ENCODE measurements at regions not wholly inside any gene's neighbourhood (a gene's known extent, or its start where the extent isn't known, plus 50 kb on each side); places are given as distances from the start of the nearest gene placed in this dataset.
A peak's percentile ranks its signal among the peaks of the same experiment; 100 is the strongest.

DNA sequence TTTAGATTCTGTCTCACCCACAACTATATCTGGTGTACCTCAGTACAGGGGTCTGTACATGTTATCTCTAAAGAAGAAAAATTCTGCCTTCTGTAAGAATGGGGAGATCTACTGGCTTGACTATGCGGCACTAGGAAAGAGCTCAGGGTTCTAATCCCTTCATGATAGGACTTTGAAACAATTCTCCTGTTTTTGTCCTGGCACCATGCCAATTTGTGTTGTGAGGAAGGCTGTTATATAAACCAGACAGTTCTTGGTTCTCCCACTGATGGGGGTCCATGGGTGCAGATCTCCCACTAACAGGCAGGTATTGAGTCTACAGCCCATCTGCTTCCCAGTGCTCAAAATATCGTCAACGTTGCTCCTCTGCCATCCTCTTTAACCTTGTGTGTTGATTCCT is 883.7 kb downstream of the GALC start:
- no peak for DNase-seq (ENCODE audit: low read depth)
- TF ChIP-seq CTCF (conservative IDR thresholded peaks at IDR 0.05; ENCODE audit: control insufficient read depth, insufficient read depth, low read depth, low read length) = no peak
- H3K4me3 ChIP-seq (ENCODE audit: control insufficient read depth, low read depth, low read length) = no peak overlapping the region

DNA sequence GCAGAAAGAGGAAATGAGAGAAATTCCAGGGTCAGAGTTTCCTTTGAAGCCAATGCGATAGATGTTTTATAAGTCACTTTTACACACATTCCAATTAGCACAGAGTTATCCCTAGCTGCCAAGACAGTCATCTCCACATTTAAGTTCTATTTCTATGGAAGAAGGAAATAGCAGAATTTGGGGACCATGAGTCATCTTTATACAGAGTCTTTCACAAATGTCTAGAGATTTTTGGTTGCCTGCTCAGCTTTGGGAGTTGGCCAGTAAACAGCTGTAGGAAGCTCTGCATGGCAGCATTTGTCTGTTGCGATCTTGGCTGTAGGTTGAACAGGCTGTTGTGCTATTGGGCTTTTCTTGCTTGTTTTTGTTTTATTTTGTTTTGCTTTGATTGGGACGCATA is 884.3 kb downstream of the GALC start:
- no peak overlapping the region for H3K4me3 ChIP-seq (ENCODE audit: control insufficient read depth, low read depth, low read length)
- no peak for TF ChIP-seq CTCF (conservative IDR thresholded peaks at IDR 0.05; ENCODE audit: control insufficient read depth, insufficient read depth, low read depth, low read length)
- DNase-seq (ENCODE audit: low read depth) = peak; percentile 87

GRCh38 chr14:87102811-87103378 is 890.1 kb downstream of the GALC start:
- TF ChIP-seq CTCF (conservative IDR thresholded peaks at IDR 0.05; ENCODE audit: control insufficient read depth, insufficient read depth, low read depth, low read length) = no peak

GRCh38 chr14:87097015-87097414 is 896.0 kb downstream of the GALC start:
- no peak overlapping the region for H3K4me3 ChIP-seq (ENCODE audit: control insufficient read depth, low read depth, low read length)
- DNase-seq (ENCODE audit: low read depth) = peak; percentile 41
- TF ChIP-seq CTCF (conservative IDR thresholded peaks at IDR 0.05; ENCODE audit: control insufficient read depth, insufficient read depth, low read depth, low read length) = no peak

More at GRCh38 chr14:87102811-87103378, 890.1 kb downstream of the GALC start:
- H3K4me3 ChIP-seq (ENCODE audit: control insufficient read depth, low read depth, low read length) = no peak overlapping the region
- DNase-seq (ENCODE audit: low read depth) = peak; percentile 36

DNA sequence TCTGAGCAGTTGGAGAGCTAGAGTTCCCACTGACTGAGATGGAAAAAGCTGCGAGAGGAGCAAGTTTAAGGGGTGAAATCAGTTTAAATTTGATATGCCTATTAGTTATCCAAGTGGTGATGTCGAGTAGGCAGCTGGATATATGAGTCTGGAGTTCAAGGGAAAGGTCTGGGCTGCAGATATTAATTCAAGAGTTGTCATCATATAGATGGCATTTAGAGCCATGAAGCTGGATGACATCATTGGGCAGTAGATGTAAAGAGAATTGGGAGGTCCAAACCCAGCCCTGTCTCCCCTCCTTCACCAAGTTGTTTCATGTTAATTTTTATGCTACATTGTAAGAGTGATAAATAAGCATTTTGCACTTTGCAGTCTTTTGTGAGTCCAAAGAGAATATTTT is 898.1 kb downstream of the GALC start:
- no peak for DNase-seq (ENCODE audit: low read depth)
- no peak overlapping the region for H3K4me3 ChIP-seq (ENCODE audit: control insufficient read depth, low read depth, low read length)
- TF ChIP-seq CTCF (conservative IDR thresholded peaks at IDR 0.05; ENCODE audit: control insufficient read depth, insufficient read depth, low read depth, low read length) = no peak

GRCh38 chr14:87088588-87088987 is 904.4 kb downstream of the GALC start:
- no peak overlapping the region for H3K4me3 ChIP-seq (ENCODE audit: control insufficient read depth, low read depth, low read length)
- DNase-seq (ENCODE audit: low read depth) = no peak
- TF ChIP-seq CTCF (conservative IDR thresholded peaks at IDR 0.05; ENCODE audit: control insufficient read depth, insufficient read depth, low read depth, low read length) = no peak

DNA sequence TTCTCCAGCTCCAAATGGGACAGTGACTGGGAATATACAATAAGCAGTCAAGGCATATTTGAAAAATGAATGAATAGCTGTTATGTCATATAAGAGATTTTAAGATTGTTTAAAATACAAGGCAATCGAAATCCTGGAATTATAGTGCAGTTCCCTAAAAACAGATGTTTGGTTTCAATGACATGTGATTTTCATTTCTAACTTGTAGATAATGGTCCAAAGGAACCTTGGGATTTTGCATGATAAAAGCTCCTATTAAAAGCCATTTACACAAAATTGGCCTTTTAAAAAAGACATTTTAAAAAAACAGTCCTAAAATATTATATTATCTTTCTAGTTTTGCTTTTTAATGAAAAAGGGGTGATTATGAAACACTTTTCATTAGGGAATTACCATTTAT is 905.1 kb downstream of the GALC start:
- H3K4me3 ChIP-seq (ENCODE audit: control insufficient read depth, low read depth, low read length) = no peak overlapping the region
- TF ChIP-seq CTCF (conservative IDR thresholded peaks at IDR 0.05; ENCODE audit: control insufficient read depth, insufficient read depth, low read depth, low read length) = no peak
- DNase-seq (ENCODE audit: low read depth) = no peak
